SK-N-SH (cell line): ENCODE measurements at regions not wholly inside any gene's neighbourhood (a gene's known extent, or its start where the extent isn't known, plus 50 kb on each side); places are given as distances from the start of the nearest gene placed in this dataset.
A peak's percentile ranks its signal among the peaks of the same experiment; 100 is the strongest.

Source experiments
- CTCF ChIA-PET: fragments of 300-600, 350-600 bp; formaldehyde crosslinking; extraction: SDS; loops from one replicate; lab custom pipeline; 2021; lab: Yijun Ruan, JAX
- POLR2A ChIA-PET: fragments of 350-600 bp; sonication (Branson Sonifier 250); formaldehyde crosslinking; extraction: SDS; loops from one replicate; lab custom pipeline; 2020; ENCODE audit warnings: antibody characterized with exemption, inconsistent platforms; lab: Yijun Ruan, JAX
- DNase-seq: peaks from one replicate; pipeline ENCODE4 v3.0.0; 2012
- H2AFZ ChIP-seq: fragments of 200-600 bp; sonication (generic); 2 replicates; pipeline ENCODE4 v1.8.1; 2016; ENCODE audit warnings: antibody characterized with exemption, mild to moderate bottlenecking, low read depth
- H3F3A ChIP-seq: fragments of 200-600 bp; sonication (generic); replicated peaks from 2 replicates; pipeline ENCODE3; 2016; ENCODE audit warnings: antibody characterized with exemption, mild to moderate bottlenecking; ENCODE audit not compliant: insufficient read depth
- H3K27ac ChIP-seq, 2 experiments: fragments of 200-500 bp in 1 of 2; fragments of 200-600 bp in 1 of 2; sonication (Bioruptor generic) in 1 of 2; sonication (generic), shearing (Covaris generic) in 1 of 2; 2 replicates each; pipeline versions ENCODE4 v1.5.1 to v1.6.1; 2014 to 2016; ENCODE audit warnings: low read depth in 2 of 2, inconsistent platforms in 1 of 2, low read length in 1 of 2, mild to moderate bottlenecking in 1 of 2, mixed read lengths in 1 of 2
- H3K27me3 ChIP-seq: fragments of 200-600 bp; sonication (generic), shearing (Covaris generic); 2 replicates; pipeline ENCODE4 v1.6.1; 2016; ENCODE audit warnings: mixed run types; ENCODE audit not compliant: insufficient read depth
- H3K36me3 ChIP-seq, 2 experiments: fragments of 200-500 bp in 1 of 2; fragments of 200-600 bp in 1 of 2; sonication (Bioruptor generic) in 1 of 2; sonication (generic) in 1 of 2; replicated peaks in 1 of 2; 2 replicates each; pipeline versions ENCODE3 to v1.5.1; 2014 to 2016; ENCODE audit warnings: low read length in 1 of 2, mild to moderate bottlenecking in 1 of 2; ENCODE audit not compliant: insufficient read depth in 2 of 2, control insufficient read depth in 1 of 2
- H3K4me1 ChIP-seq, 2 experiments: fragments of 200-500 bp in 1 of 2; fragments of 200-600 bp in 1 of 2; sonication (Bioruptor generic) in 1 of 2; sonication (generic), shearing (Covaris generic) in 1 of 2; 2 replicates each; pipeline versions ENCODE4 v1.5.1 to v1.6.1; 2014 to 2016; ENCODE audit warnings: low read depth in 1 of 2, low read length in 1 of 2, mixed run types in 1 of 2; ENCODE audit not compliant: insufficient read depth in 2 of 2, control insufficient read depth in 1 of 2
- H3K4me2 ChIP-seq: fragments of 200-600 bp; sonication (generic), shearing (Covaris generic); 2 replicates; pipeline ENCODE4 v1.6.1; 2017; ENCODE audit warnings: mixed run types
- H3K4me3 ChIP-seq, 2 experiments: fragments of 200-500 bp in 1 of 2; fragments of 200-600 bp in 1 of 2; sonication (Bioruptor generic) in 1 of 2; sonication (generic), shearing (Covaris generic) in 1 of 2; 2 replicates each; pipeline versions ENCODE4 v1.5.1 to v1.8.1; 2014 to 2016; ENCODE audit warnings: low read depth in 2 of 2, inconsistent platforms in 1 of 2, low read length in 1 of 2, mild to moderate bottlenecking in 1 of 2, mixed read lengths in 1 of 2, moderate library complexity in 1 of 2
- H3K79me2 ChIP-seq: fragments of 200-600 bp; sonication (generic); 2 replicates; pipeline ENCODE4 v1.8.1; 2017; ENCODE audit warnings: mild to moderate bottlenecking; ENCODE audit not compliant: insufficient read depth
- H3K9ac ChIP-seq: fragments of 200-600 bp; sonication (generic); 2 replicates; pipeline ENCODE4 v1.6.1; 2017; ENCODE audit warnings: mixed run types
- H3K9me2 ChIP-seq: fragments of 200-600 bp; sonication (generic); 2 replicates; pipeline ENCODE4 v1.6.1; 2017; ENCODE audit warnings: mixed run types
- H3K9me3 ChIP-seq: fragments of 200-600 bp; sonication (generic); 2 replicates; pipeline ENCODE4 v1.6.1; 2017; ENCODE audit warnings: mixed run types, mild to moderate bottlenecking, moderate library complexity
- H4K20me1 ChIP-seq: fragments of 200-600 bp; sonication (generic); 2 replicates; pipeline ENCODE4 v1.6.1; 2017; ENCODE audit warnings: mild to moderate bottlenecking, mixed run types; ENCODE audit not compliant: insufficient read depth
- CHD2 ChIP-seq: fragments of 150-350 bp; IDR thresholded peaks from 2 replicates; pipeline ENCODE4 v1.6.1; 2018; ENCODE audit warnings: low read length; ENCODE audit not compliant: partially characterized antibody
- CTCF ChIP-seq: fragments of 200-600 bp; sonication (generic); IDR thresholded peaks from 2 replicates; pipeline ENCODE4 v1.6.1; 2017; ENCODE audit warnings: antibody characterized with exemption, mild to moderate bottlenecking, moderate library complexity
- EP300 ChIP-seq, 2 experiments: IDR thresholded peaks; 2 replicates each; pipeline versions ENCODE4 v1.4.0 to v1.6.1; 2012; ENCODE audit warnings: borderline replicate concordance in 1 of 2, low read depth in 1 of 2, low read length in 1 of 2
- FOXM1 ChIP-seq: IDR thresholded peaks from 2 replicates; pipeline ENCODE4 v1.4.0; 2012; ENCODE audit warnings: low read depth, mild to moderate bottlenecking
- GABPA ChIP-seq: IDR thresholded peaks from 2 replicates; pipeline ENCODE4 v1.4.0; 2012; ENCODE audit warnings: low read depth, mild to moderate bottlenecking
- GATA2 ChIP-seq: sonication (generic); formaldehyde crosslinking; IDR thresholded peaks from 2 replicates; pipeline ENCODE4 v1.5.0; 2020; ENCODE audit warnings: mild to moderate bottlenecking, missing genetic modification reagents
- IRF3 ChIP-seq: fragments of 150-350 bp; IDR thresholded peaks from 2 replicates; pipeline ENCODE4 v1.6.1; 2016; ENCODE audit warnings: mild to moderate bottlenecking, low read depth, low read length
- JUND ChIP-seq: IDR thresholded peaks from 2 replicates; pipeline ENCODE4 v1.4.0; 2012
- MEF2A ChIP-seq: IDR thresholded peaks from 2 replicates; pipeline ENCODE4 v1.4.0; 2012; ENCODE audit warnings: low read depth, borderline replicate concordance
- NFIC ChIP-seq: IDR thresholded peaks from 2 replicates; pipeline ENCODE4 v1.4.0; 2012; ENCODE audit warnings: borderline replicate concordance
- POLR2AphosphoS5 ChIP-seq: IDR thresholded peaks from 2 replicates; pipeline ENCODE4 v1.6.1; 2012; ENCODE audit warnings: low read depth, low read length
- RAD21 ChIP-seq: IDR thresholded peaks from 2 replicates; pipeline ENCODE4 v1.6.1; 2012; ENCODE audit warnings: mild to moderate bottlenecking, low read length
- RFX5 ChIP-seq: IDR thresholded peaks from 2 replicates; pipeline ENCODE4 v1.6.1; 2012; ENCODE audit warnings: mild to moderate bottlenecking, improper control_type of control experiment, low read length
- SMC3 ChIP-seq: IDR thresholded peaks from 2 replicates; pipeline ENCODE4 v1.6.1; 2012; ENCODE audit warnings: low read depth, low read length, improper control_type of control experiment
- TCF12 ChIP-seq: IDR thresholded peaks from 2 replicates; pipeline ENCODE4 v1.4.0; 2012
- TEAD4 ChIP-seq: IDR thresholded peaks from 2 replicates; pipeline ENCODE4 v1.4.0; 2012; ENCODE audit warnings: mild to moderate bottlenecking, borderline replicate concordance; ENCODE audit not compliant: insufficient read depth
- USF1 ChIP-seq: IDR thresholded peaks from 2 replicates; pipeline ENCODE4 v1.4.0; 2012; ENCODE audit warnings: low read depth, borderline replicate concordance
- YY1 ChIP-seq: IDR thresholded peaks from 2 replicates; pipeline ENCODE4 v1.4.0; 2012; ENCODE audit warnings: low read depth, mild to moderate bottlenecking
- ZBTB33 ChIP-seq: IDR thresholded peaks from 2 replicates; pipeline ENCODE4 v1.4.0; 2012; ENCODE audit warnings: low read depth, borderline replicate concordance
- WGBS: methylation state at CpG from one replicate; pipeline ENCODE4 v1.1.6; 2017; ENCODE audit warnings: low lambda C conversion rate; 5-methylcytosine and 5-hydroxymethylcytosine counted together

- CTCF ChIA-PET, result interaction anchor here (1.3 kb wide), 1 partner anchor 109 kb away, joined by 3 read pairs; no protein-coding TSS in a partner anchor
- WGBS, result 10% methylated on average over 1 of the region's 1 CpG
- no peaks in the 10 kb centered on the region for H4K20me1 ChIP-seq
- no peaks in the 10 kb centered on the region for H3K36me3 ChIP-seq
- H3K4me2 ChIP-seq, result no peak overlapping the region
- H3K9me2 ChIP-seq, result no peaks in the 10 kb centered on the region
- H3K27me3 ChIP-seq, result no peaks in the 10 kb centered on the region
- H3F3A ChIP-seq, result no peaks in the 10 kb centered on the region
- no peaks in the 10 kb centered on the region for H3K79me2 ChIP-seq
- no peak for DNase-seq
- no peak overlapping the region for H3K9ac ChIP-seq
- no peak overlapping the region for H2AFZ ChIP-seq
- H3K27ac ChIP-seq, result no peak overlapping the region
- H3K4me1 ChIP-seq, result peaks cover 0 to 11% of the 10 kb centered on the region in 2 experiments; a peak in 1 of 4 replicates
- TF ChIP-seq EP300 (IDR thresholded peaks at IDR 0.05; ENCODE audit: borderline replicate concordance in 1 of 2, low read depth in 1 of 2, low read length in 1 of 2) (no peak), FOXM1 (no peak), POLR2AphosphoS5 (no peak), USF1 (no peak), NFIC (no peak), MEF2A (no peak), RFX5 (no peak), TEAD4 (no peak), CTCF (no peak)
- POLR2A ChIA-PET, result no interaction called here
- no peaks in the 10 kb centered on the region for H3K9me3 ChIP-seq
- no peak overlapping the region for H3K4me3 ChIP-seq
Measured at GRCh38 chr7:9022456-9022855, 589.0 kb downstream of the NXPH1 start.

- POLR2A ChIA-PET, result no interaction called here
- Histone ChIP-seq H3K9me2 (no peaks in the 10 kb centered on the region), H2AFZ (no peak overlapping the region), H3K4me1 (peaks cover 0 to 11% of the 10 kb centered on the region in 2 experiments; a peak in 1 of 4 replicates), H3F3A (no peaks in the 10 kb centered on the region), H3K4me3 (no peak overlapping the region), H3K27me3 (no peaks in the 10 kb centered on the region), H3K79me2 (no peaks in the 10 kb centered on the region), H3K9me3 (no peaks in the 10 kb centered on the region), H3K4me2 (no peak overlapping the region), H3K9ac (no peak overlapping the region), H4K20me1 (no peaks in the 10 kb centered on the region), H3K27ac (peak overlapping the region in 1 of 2 experiments; percentile 83; a peak in 2 of 4 replicates), H3K36me3 (no peaks in the 10 kb centered on the region)
- CTCF ChIA-PET, result no interaction called here
- 8% methylated on average over 5 of the region's 5 CpGs for WGBS
- peak; percentile 48 for DNase-seq
- no peak for TF ChIP-seq JUND
- no peak for TF ChIP-seq RFX5
- peak; percentile 97 for TF ChIP-seq GATA2 (CRISPR knock-in tag)
- TF ChIP-seq RAD21, result peak; percentile 2; the same call in 1 of the 2 replicates
- TF ChIP-seq ZBTB33, result no peak
- no peak for TF ChIP-seq SMC3
- TF ChIP-seq NFIC, result no peak
- TF ChIP-seq YY1, result no peak
- peak; percentile 75 for TF ChIP-seq CHD2
- no peak for TF ChIP-seq GABPA
- TF ChIP-seq TCF12, result peak; percentile 51; the same call in 1 of the 2 replicates
- TF ChIP-seq IRF3, result no peak
Measured at GRCh38 chr7:9023675-9024294, 590.4 kb downstream of the NXPH1 start.
